GM12872 (cell line): ENCODE measurements at regions not wholly inside any gene's neighbourhood (a gene's known extent, or its start where the extent isn't known, plus 50 kb on each side); places are given as distances from the start of the nearest gene placed in this dataset.

Experiments
- CTCF ChIP-seq: IDR thresholded peaks from 3 replicates; pipeline ENCODE4 v1.5.1; 2011; ENCODE audit warnings: low read depth, mild to moderate bottlenecking, low read length, moderate library complexity; ENCODE audit not compliant: insufficient read depth

GRCh38 chr1:14263225-14263624, 335.3 kb upstream of the KAZN start:
- no peak for TF ChIP-seq CTCF

- no peak for TF ChIP-seq CTCF
Observed at GRCh38 chr1:14263671-14264070, 334.8 kb upstream of the KAZN start.

- no peak for TF ChIP-seq CTCF
Observed at GRCh38 chr1:14265495-14265894, 333.0 kb upstream of the KAZN start.

GRCh38 chr1:14267991-14268390, 330.5 kb upstream of the KAZN start:
- no peak for TF ChIP-seq CTCF

GRCh38 chr1:14270821-14271220, 327.7 kb upstream of the KAZN start:
- TF ChIP-seq CTCF, result no peak

GRCh38 chr1:14273811-14274210, 324.7 kb upstream of the KAZN start:
- TF ChIP-seq CTCF, result no peak

GRCh38 chr1:14280909-14281308, 317.6 kb upstream of the KAZN start:
- TF ChIP-seq CTCF, result no peak

- TF ChIP-seq CTCF, result no peak
Observed at GRCh38 chr1:14281412-14281811, 317.1 kb upstream of the KAZN start.
